Suprapubic skin (tissue), 4 donors: ENCODE measurements at regions not wholly inside any gene's neighbourhood (a gene's known extent, or its start where the extent isn't known, plus 50 kb on each side); places are given as distances from the start of the nearest gene placed in this dataset.

Source experiments
- DNase-seq, 2 donors: peaks; one replicate each; pipeline ENCODE4 v3.0.0-alpha.2; 2019; ENCODE audit warnings: low spot score in 2 of 2
- H3K27ac ChIP-seq: fragments of 200-600 bp; sonication (generic); one replicate; pipeline ENCODE4 v1.5.1; 2019
- H3K27me3 ChIP-seq: fragments of 200-600 bp; sonication (generic); one replicate; pipeline ENCODE4 v1.5.1; 2019
- H3K36me3 ChIP-seq: fragments of 200-600 bp; sonication (generic); one replicate; pipeline ENCODE4 v1.5.1; 2019
- H3K4me1 ChIP-seq: fragments of 200-600 bp; sonication (generic); one replicate; pipeline ENCODE4 v1.5.1; 2019
- H3K4me3 ChIP-seq: fragments of 200-600 bp; sonication (generic); one replicate; pipeline ENCODE4 v1.5.1; 2019; ENCODE audit warnings: mild to moderate bottlenecking
- H3K9me3 ChIP-seq: fragments of 200-600 bp; sonication (generic); one replicate; pipeline ENCODE4 v1.5.1; 2019
- EP300 ChIP-seq: sonication (generic); formaldehyde crosslinking; IDR thresholded peaks from one replicate; pipeline ENCODE4 v1.6.1; 2017; ENCODE audit warnings: antibody characterized with exemption
- POLR2A ChIP-seq, 2 donors: fragments of 450-650 bp; IDR thresholded peaks; one replicate each; pipeline ENCODE4 v1.6.1; 2017; ENCODE audit warnings: antibody characterized with exemption in 2 of 2, mild to moderate bottlenecking in 2 of 2, moderate library complexity in 2 of 2
- POLR2AphosphoS5 ChIP-seq, 3 donors: sonication (generic); formaldehyde crosslinking; IDR thresholded peaks; one replicate each; pipeline ENCODE4 v1.6.1; 2017; ENCODE audit warnings: antibody characterized with exemption in 3 of 3
- WGBS: methylation state at CpG from one replicate; pipeline ENCODE4 v1.1.5; 2018; 5-methylcytosine and 5-hydroxymethylcytosine counted together
- TF ChIP-seq, protein P1 (sequence below), 2 donors: fragments of 200-600 bp in 1 of 2; fragments of 450-650 bp in 1 of 2; sonication (generic) in 1 of 2; IDR thresholded peaks; one replicate each; pipeline ENCODE4 v1.5.1; 2016 to 2019; ENCODE audit warnings: antibody characterized with exemption in 2 of 2, mild to moderate bottlenecking in 1 of 2, moderate library complexity in 1 of 2

DNA sequence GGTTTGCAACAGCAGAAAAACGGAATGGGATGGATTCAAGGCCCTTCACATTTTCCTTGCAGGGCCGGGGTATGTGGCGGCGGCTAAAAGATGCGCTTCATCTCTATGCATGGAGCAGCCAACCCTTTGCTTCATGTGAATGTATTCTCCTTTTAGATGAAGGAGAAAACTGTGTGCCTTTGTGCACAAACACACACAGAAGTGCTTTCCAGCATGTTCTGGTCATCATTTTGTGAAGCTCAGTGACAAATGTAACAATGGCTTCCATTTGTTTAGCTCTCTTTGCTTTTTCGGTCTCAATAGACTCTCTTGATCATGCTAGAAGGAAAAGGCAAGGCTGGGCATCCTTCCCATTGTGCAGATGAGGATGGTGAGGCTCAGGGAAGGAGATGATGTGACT is 161.7 kb upstream of the MKI67 start:
- peaks cover 5% of the 10 kb centered on the region for H3K4me1 ChIP-seq
- no peak overlapping the region for H3K27ac ChIP-seq
- 93% methylated on average over 6 of the region's 6 CpGs for WGBS
- no peaks in the 10 kb centered on the region for H3K36me3 ChIP-seq
- H3K9me3 ChIP-seq = peaks cover 5% of the 10 kb centered on the region
- peaks cover 71% of the 10 kb centered on the region for H3K27me3 ChIP-seq
- no peak for DNase-seq
- no peak overlapping the region for H3K4me3 ChIP-seq
- TF ChIP-seq EP300 (no peak), POLR2AphosphoS5 (IDR thresholded peaks at IDR 0.05) (no peak), POLR2A (IDR thresholded peaks at IDR 0.05) (no peak)
- TF ChIP-seq, protein P1, sequence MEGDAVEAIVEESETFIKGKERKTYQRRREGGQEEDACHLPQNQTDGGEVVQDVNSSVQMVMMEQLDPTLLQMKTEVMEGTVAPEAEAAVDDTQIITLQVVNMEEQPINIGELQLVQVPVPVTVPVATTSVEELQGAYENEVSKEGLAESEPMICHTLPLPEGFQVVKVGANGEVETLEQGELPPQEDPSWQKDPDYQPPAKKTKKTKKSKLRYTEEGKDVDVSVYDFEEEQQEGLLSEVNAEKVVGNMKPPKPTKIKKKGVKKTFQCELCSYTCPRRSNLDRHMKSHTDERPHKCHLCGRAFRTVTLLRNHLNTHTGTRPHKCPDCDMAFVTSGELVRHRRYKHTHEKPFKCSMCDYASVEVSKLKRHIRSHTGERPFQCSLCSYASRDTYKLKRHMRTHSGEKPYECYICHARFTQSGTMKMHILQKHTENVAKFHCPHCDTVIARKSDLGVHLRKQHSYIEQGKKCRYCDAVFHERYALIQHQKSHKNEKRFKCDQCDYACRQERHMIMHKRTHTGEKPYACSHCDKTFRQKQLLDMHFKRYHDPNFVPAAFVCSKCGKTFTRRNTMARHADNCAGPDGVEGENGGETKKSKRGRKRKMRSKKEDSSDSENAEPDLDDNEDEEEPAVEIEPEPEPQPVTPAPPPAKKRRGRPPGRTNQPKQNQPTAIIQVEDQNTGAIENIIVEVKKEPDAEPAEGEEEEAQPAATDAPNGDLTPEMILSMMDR (IDR thresholded peaks at IDR 0.05) = no peak

DNA sequence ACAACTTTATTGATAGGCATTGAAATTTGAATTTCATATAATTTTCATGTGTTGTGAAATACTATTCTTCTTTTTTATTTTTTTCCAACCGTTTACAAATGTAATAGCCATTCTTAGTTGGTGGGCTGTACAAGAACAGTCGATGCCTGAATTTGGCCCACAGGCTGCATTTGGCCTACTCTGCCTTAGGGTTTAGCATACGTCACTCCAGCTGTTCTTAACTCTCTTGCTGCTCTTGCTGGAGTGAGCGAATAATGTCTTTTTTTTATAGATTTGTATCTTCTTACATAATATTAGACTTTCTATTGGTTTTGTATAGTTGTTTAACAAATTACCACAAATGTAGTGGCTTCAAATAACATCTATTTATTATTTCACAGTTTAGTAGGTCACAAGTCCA is 163.4 kb upstream of the MKI67 start:
- peaks cover 5% of the 10 kb centered on the region for H3K4me1 ChIP-seq
- TF ChIP-seq, protein P1 (IDR thresholded peaks at IDR 0.05) = no peak
- TF ChIP-seq POLR2A (IDR thresholded peaks at IDR 0.05) (no peak), POLR2AphosphoS5 (IDR thresholded peaks at IDR 0.05) (no peak), EP300 (no peak)
- H3K36me3 ChIP-seq = no peaks in the 10 kb centered on the region
- DNase-seq = no peak
- 80% methylated on average over 4 of the region's 4 CpGs for WGBS
- no peak overlapping the region for H3K4me3 ChIP-seq
- H3K27ac ChIP-seq = no peak overlapping the region
- H3K9me3 ChIP-seq = peaks cover 5% of the 10 kb centered on the region
- H3K27me3 ChIP-seq = peaks cover 68% of the 10 kb centered on the region

DNA sequence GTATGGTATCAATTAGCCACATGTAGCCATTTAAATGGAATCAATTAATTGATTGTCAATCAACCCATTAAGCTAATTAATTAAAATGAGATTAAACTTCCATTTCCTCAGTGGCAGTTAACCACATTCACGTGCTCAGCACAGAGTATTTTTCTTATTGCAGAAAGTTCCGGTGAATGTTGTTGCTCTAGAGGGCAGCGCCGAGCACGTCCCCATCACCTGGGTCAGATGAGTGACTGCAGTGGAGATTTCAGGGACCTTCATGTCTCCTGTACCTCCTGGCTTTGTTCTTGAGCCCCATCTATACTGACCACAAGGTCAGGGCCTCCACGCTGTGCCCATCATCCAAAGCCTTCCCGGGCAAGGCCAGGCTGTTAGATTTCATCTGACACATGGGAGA is 168.8 kb upstream of the MKI67 start:
- Histone ChIP-seq H3K9me3 (peaks cover 5% of the 10 kb centered on the region), H3K36me3 (no peaks in the 10 kb centered on the region), H3K27ac (no peak overlapping the region), H3K27me3 (peaks cover 20% of the 10 kb centered on the region), H3K4me1 (no peaks in the 10 kb centered on the region), H3K4me3 (no peak overlapping the region)
- no peak for DNase-seq
- WGBS = 84% methylated on average over 7 of the region's 7 CpGs
- TF ChIP-seq, protein P1 (IDR thresholded peaks at IDR 0.05) = no peak
- TF ChIP-seq EP300 (no peak), POLR2AphosphoS5 (IDR thresholded peaks at IDR 0.05) (no peak), POLR2A (IDR thresholded peaks at IDR 0.05) (no peak)

DNA sequence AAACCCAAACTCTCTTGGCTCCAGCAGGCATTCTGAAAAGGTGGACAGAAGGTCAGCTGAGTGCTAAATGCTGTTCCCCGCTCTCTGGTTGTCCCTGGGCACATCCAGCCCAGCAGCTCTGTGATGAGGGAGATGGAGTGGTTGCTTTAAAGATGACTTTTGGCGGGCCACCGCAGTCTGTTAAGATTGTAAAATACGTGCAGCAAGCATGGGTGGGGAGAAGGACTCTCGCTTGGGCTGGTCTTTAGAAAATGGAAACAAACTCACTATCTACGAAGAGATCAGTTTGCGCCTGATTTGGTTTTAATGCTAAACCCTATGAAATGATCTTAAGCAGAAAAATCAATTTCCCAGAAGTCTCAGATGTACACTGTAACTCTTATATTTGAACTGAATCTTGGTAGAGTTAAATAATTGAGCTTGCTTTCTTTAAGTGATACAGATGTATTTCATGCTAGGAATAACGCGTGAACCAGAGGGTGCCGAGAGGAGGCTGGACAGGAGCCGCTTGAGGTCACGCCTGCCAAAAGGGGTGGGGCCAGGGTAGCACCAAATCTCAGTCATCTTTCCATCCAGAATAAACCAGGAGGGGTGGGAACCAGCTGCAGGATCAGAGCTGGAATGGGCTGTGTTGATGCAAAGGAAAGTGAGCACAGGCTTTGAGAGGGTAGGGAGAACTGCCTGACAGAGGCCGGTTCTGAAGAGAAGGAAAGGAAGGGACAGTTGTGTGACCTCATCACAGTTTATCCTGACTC is 170.2 kb upstream of the MKI67 start:
- Histone ChIP-seq H3K27me3 (peaks cover 6% of the 10 kb centered on the region), H3K27ac (no peak overlapping the region), H3K36me3 (no peaks in the 10 kb centered on the region), H3K4me3 (no peak overlapping the region), H3K4me1 (no peaks in the 10 kb centered on the region), H3K9me3 (no peaks in the 10 kb centered on the region)
- DNase-seq = no peak
- 82% methylated on average over 13 of the region's 13 CpGs for WGBS
- TF ChIP-seq POLR2AphosphoS5 (IDR thresholded peaks at IDR 0.05) (no peak), POLR2A (IDR thresholded peaks at IDR 0.05) (no peak)

DNA sequence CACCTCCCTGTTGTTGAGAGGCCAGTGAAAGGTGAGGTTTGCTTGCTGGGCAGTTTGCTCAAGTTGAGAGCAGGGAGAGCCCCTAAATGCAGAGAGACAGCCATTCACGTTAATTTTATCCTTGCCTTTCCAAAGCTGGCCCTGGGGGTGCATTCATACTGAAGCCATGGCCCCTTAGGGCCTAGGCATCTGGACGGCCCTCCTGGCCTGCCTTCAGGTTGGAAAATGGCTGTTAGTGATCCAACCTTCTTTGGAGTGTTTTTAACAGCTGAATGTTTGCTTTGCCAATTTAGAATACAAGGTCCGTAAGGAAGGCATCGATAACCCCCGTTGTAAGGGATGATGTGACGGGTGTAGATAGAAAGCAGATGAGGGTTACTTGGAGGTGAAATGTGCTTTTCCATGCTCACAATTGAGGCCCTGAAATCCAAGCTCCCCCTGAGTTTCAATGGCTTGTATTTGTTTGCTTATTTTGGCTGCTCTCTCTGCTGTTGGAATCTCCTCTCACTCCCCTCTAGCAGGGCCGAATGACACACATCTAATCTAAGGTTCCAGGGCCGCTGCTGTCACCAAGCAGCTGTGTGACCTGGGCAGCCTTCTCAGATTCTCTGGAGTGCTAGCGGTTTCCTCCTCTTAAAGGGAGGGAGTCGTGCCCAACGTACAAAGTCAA is 171.6 kb upstream of the MKI67 start:
- no peak for DNase-seq
- H3K36me3 ChIP-seq = no peaks in the 10 kb centered on the region
- 81% methylated on average over 11 of the region's 11 CpGs for WGBS

More for the DNA sequence above, 171.6 kb upstream of the MKI67 start:
- H3K9me3 ChIP-seq = no peaks in the 10 kb centered on the region
- H3K27me3 ChIP-seq = peaks cover 6% of the 10 kb centered on the region
- TF ChIP-seq POLR2A (IDR thresholded peaks at IDR 0.05) (no peak), EP300 (no peak), POLR2AphosphoS5 (IDR thresholded peaks at IDR 0.05) (no peak)
- TF ChIP-seq, protein P1 (IDR thresholded peaks at IDR 0.05) = no peak
- H3K4me1 ChIP-seq = no peaks in the 10 kb centered on the region
- H3K4me3 ChIP-seq = no peak overlapping the region
- H3K27ac ChIP-seq = no peak overlapping the region
